NCI-H2107 (cell line): ENCODE measurements at regions not wholly inside any gene's neighbourhood (a gene's known extent, or its start where the extent isn't known, plus 50 kb on each side); places are given as distances from the start of the nearest gene placed in this dataset.
A peak's percentile ranks its signal among the peaks of the same experiment; 100 is the strongest.
"Not testable (repeated sequence)": the region's sequence is repeated elsewhere in the genome, so short reads cannot be mapped to it uniquely, and the experiment has no call there.

Experiments used
- DNase-seq: peaks from one replicate; lab custom pipeline; 2025; lab: John Stamatoyannopoulos, UW

GRCh38 chr3:176193032-176193730 is 1004.1 kb downstream of the TBL1XR1 start:
- DNase-seq: no peak

DNA sequence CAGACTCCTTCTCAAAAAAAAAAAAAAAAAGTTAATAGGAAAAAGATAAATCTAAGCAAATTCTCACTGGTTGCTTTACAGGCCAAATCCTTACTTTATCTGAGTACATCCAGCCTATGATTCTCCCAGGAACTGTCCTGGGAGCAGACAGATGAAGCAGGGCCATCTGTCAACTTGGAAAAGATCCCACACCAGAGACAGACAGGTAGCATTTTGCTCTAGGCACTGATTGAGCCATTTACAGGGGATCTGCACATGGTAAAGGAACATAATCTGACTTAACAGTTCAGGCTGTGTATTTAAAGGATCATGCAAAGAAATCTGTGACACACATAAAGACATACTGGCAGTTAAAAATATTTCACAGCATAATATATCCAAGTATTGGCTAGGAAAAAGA is 1006.5 kb downstream of the TBL1XR1 start:
- no peak for DNase-seq

DNA sequence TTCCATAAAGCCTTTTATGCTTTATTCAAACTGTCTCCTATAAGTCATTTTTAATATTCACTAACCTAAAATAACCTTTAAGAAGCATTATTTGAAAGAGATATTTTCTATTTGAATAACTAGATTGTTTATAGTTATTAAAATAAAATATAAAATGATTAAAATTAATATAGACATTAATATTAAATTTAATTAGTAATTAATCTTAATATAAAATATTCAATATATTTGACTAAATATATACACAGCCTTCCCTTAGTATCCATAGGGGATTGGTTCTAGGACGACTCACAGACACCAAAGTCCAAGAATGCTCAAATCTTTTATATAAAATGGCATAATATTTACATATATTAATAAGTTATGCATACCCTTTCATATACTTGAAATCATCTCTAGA is 1014.1 kb downstream of the TBL1XR1 start:
- no peak for DNase-seq

GRCh38 chr3:176174060-176174459 is 1023.2 kb downstream of the TBL1XR1 start:
- no peak for DNase-seq

GRCh38 chr3:176172492-176172891 is 1024.8 kb downstream of the TBL1XR1 start:
- no peak for DNase-seq

DNA sequence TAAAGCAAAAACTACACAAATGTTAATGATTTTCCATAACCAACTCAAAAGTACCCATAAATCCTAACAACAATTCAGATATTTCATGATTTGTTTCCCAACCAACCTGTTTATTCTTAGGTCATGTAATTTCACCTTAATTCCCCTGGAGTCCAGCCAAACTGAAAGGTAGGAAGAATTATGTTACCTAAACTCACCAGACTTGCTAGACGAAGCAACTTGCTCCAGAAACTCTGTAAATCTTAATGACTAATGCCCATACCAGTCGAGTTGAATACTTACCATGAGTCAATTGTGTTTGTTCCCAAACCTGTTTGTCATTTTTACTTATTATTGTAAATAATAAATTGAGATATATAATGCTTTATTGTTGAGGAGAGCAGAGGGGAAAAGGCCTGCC is 1030.0 kb downstream of the TBL1XR1 start:
- DNase-seq: no peak

DNA sequence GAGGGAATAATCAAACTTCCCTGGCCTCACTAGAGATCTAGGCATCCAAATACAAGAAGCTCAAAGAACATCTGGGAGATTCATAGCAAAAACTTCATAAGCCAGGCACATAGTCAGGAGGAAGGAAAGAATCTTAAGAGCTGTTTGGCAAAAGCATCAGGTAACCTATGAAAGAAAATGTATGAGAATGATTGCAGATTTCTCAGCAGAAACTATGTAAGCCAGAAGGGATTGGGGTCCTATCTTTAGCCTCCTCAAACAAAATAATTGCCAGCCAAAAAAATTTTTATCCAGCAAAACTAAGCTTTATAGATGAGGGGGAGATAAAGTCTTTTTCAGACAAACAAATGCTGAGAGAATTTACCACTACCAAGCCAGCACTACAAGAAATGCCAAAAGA is 1036.3 kb downstream of the TBL1XR1 start:
- no peak for DNase-seq

GRCh38 chr3:176159796-176160195 is 1037.5 kb downstream of the TBL1XR1 start:
- no peak for DNase-seq

DNA sequence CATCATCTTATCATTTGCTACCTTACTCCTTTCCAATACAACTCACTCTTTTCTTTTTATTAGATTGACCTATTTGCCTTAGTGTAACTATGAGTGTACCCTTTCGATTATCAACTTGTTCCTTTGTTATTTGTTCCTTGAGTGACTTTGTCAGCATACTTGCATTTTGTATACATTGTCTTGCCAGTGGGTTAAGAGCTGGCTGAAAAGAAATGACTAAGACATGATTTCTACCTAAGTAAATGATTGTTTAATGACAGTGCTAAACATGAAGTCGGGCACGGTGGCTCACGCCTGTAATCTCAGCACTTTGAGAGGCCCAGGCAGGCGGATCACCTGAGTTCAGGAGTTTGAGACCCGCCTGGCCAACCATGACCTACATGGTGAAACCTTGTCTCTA is 1042.3 kb downstream of the TBL1XR1 start:
- DNase-seq: no peak

- no peak for DNase-seq
Observed at GRCh38 chr3:176149567-176149966, 1047.7 kb downstream of the TBL1XR1 start.

GRCh38 chr3:176147251-176147650 is 1050.0 kb downstream of the TBL1XR1 start:
- DNase-seq: peak; percentile 76

- DNase-seq: no peak
Observed at GRCh38 chr3:176141837-176142236, 1055.4 kb downstream of the TBL1XR1 start.

DNA sequence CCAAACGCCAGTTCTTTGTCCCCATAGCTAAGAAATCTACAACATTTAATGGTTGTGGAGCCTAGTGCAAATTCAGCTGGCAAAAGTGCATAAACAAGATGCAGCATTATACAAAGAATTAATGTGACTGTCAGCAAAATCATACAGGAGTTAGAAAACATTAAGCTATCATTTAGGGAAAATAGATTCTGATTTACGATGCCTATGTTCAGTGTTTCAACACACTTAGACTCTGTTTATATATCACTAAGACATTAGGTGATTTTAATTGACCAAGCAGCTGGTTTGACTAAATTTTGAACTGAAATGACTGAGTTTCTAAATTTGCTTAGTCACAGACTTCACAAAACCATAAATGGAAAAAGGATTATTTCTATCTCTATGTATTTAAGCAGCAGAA is 1076.8 kb downstream of the TBL1XR1 start:
- DNase-seq: no peak

GRCh38 chr3:176119826-176120225 is 1077.5 kb downstream of the TBL1XR1 start:
- DNase-seq: no peak

- DNase-seq: no peak
Observed at GRCh38 chr3:176106380-176106779, 1090.9 kb downstream of the TBL1XR1 start.

GRCh38 chr3:176097027-176097426 is 1100.3 kb downstream of the TBL1XR1 start:
- DNase-seq: no peak

- DNase-seq: not testable (repeated sequence)
Observed at GRCh38 chr3:176093892-176094291, 1103.4 kb downstream of the TBL1XR1 start.

DNA sequence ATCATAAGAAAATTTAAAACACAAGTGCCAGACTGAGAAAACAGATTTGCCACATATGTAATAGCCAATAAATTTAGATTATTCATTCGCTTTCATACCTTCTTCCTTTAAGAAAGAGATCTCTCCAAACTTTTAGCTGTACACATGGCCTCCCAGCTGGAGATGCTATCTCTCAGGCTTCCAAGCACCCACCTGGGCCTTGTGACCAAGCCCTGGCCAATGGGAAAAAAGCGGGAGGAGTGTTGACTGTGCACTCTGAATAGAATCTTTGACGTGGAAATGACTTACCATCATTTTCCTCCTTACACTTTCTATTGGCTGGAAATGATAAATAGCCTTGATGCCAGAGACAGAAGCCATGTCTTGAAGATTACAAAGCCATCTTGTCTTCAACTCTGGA is 1106.6 kb downstream of the TBL1XR1 start:
- DNase-seq: no peak

GRCh38 chr3:176088962-176089383 is 1108.3 kb downstream of the TBL1XR1 start:
- no peak for DNase-seq

DNA sequence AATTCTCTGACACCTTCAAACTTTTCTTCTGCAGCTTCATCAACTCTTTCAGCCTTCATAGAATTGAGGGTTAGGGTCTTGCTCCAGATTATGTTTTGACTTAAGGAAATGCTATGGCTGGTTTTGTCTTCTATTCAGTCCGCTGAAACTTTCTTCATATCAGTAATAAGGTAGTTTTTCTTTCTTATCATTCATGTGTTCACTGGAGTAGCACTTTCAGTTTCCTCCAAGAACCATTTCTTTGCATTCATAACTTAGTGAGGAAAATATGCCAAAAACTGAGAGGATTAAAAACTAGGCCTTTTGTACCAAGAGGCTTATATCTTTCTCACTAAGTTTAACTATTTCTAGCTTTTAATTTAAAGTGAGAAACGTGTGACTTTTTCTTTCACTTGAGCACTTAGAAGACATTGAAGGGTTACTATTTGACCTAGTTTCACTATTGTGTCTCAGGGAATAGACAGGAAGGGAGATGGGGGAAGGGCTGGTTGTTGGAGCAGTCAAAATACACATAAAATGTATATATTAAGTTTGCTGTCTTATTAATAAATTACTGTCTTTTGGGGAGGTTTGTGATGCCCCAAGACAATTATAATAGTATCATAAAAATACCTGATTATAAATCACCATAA is 1110.1 kb downstream of the TBL1XR1 start:
- DNase-seq: no peak

- no peak for DNase-seq
Observed at GRCh38 chr3:176079785-176080184, 1117.5 kb downstream of the TBL1XR1 start.

- DNase-seq: no peak
Observed at GRCh38 chr3:176078906-176079305, 1118.4 kb downstream of the TBL1XR1 start.

DNA sequence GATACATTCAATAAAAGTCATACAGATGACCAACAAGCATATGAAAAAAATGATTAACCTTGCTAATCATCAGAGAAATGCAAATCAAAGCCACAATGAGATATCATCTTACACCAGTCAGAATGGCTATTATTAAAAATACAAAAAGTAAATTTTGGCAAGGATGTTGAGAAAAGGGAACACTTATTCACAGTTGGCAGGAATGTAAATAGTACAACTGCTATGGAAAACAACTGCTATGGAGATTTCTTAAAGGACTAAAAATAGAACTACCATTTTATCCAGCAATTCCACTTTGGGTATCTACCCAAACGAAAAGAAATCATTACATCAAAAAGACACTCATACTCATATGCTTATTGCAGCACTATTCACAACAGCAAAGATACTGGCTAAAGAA is 1121.8 kb downstream of the TBL1XR1 start:
- no peak for DNase-seq

DNA sequence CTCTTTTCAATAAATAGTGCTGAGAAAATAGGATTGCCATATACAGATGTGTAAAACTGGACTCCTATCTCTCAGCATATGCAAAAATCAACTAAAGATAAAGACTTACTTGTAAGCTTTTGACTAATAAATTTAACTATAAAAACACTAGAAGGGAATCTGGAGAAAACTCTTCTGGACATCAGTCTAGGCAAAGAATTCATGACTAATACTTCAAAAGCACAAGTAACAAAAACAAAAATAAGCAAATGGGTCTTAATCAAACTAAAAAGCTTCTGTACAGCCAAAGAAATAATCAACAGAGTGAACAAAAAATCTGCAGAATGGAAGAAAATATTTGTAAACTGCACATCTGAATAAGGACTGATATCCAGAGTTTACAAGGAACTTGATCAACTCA is 1122.2 kb downstream of the TBL1XR1 start:
- DNase-seq: no peak
